Hindlimb muscle (tissue), 1 donor: ENCODE measurements at regions not wholly inside any gene's neighbourhood (a gene's known extent, or its start where the extent isn't known, plus 50 kb on each side); places are given as distances from the start of the nearest gene placed in this dataset.
"Not testable (repeated sequence)": the region's sequence is repeated elsewhere in the genome, so short reads cannot be mapped to it uniquely, and the experiment has no call there.

ENCODE experiments used
- DNase-seq: peaks from one replicate; pipeline ENCODE4 v3.0.0-alpha.2; 2013

GRCh38 chr14:37848985-37849621 lies 253.7 kb downstream of the TTC6 start:
- DNase-seq: no peak

- DNase-seq: no peak
Observed at GRCh38 chr14:37851054-37851453, 255.6 kb downstream of the TTC6 start.

GRCh38 chr14:37855871-37856270 lies 260.4 kb downstream of the TTC6 start:
- DNase-seq: no peak

GRCh38 chr14:37857774-37858266 lies 262.4 kb downstream of the TTC6 start:
- no peak for DNase-seq

- no peak for DNase-seq
Observed at GRCh38 chr14:37858733-37859132, 263.3 kb downstream of the TTC6 start.

- DNase-seq: no peak
Observed at GRCh38 chr14:37859177-37859576, 263.7 kb downstream of the TTC6 start.

- DNase-seq: no peak
Observed at GRCh38 chr14:37862263-37862662, 266.8 kb downstream of the TTC6 start.

- no peak for DNase-seq
Observed at GRCh38 chr14:37864128-37864527, 268.7 kb downstream of the TTC6 start.

GRCh38 chr14:37864861-37865718 lies 269.7 kb downstream of the TTC6 start:
- peak; percentile 37 for DNase-seq

GRCh38 chr14:37865719-37866549 lies 270.5 kb downstream of the TTC6 start:
- DNase-seq: no peak

GRCh38 chr14:37869633-37870032 lies 274.2 kb downstream of the TTC6 start:
- DNase-seq: no peak

GRCh38 chr14:37870170-37870569 lies 274.7 kb downstream of the TTC6 start:
- DNase-seq: no peak

GRCh38 chr14:37870632-37871346 lies 275.4 kb downstream of the TTC6 start:
- no peak for DNase-seq

- DNase-seq: not testable (repeated sequence)
Observed at GRCh38 chr14:37874065-37874428, 278.6 kb downstream of the TTC6 start.

GRCh38 chr14:37874429-37875109 lies 279.1 kb downstream of the TTC6 start:
- peak; percentile 70 for DNase-seq

- DNase-seq: no peak
Observed at GRCh38 chr14:37888234-37888633, 292.8 kb downstream of the TTC6 start.

- DNase-seq: no peak
Observed at GRCh38 chr14:37889087-37889486, 293.7 kb downstream of the TTC6 start.

- no peak for DNase-seq
Observed at GRCh38 chr14:37890095-37890494, 294.7 kb downstream of the TTC6 start.

GRCh38 chr14:37891500-37891899 lies 296.1 kb downstream of the TTC6 start:
- DNase-seq: not testable (repeated sequence)

- DNase-seq: no peak
Observed at GRCh38 chr14:37894463-37894862, 299.0 kb downstream of the TTC6 start.

GRCh38 chr14:37899365-37899764 lies 303.9 kb downstream of the TTC6 start:
- DNase-seq: no peak

- no peak for DNase-seq
Observed at GRCh38 chr14:37900561-37900960, 305.1 kb downstream of the TTC6 start.
